ENCODE measurements at regions not wholly inside any gene's neighbourhood (a gene's known extent, or its start where the extent isn't known, plus 50 kb on each side); places are given as distances from the start of the nearest gene placed in this dataset.
"Not testable (repeated sequence)": the region's sequence is repeated elsewhere in the genome, so short reads cannot be mapped to it uniquely, and the experiment has no call there.

GRCh38 chr7:149662591-149663095, 110.7 kb downstream of the ZNF467 start:
- Histone ChIP-seq H3K4me3 (ENCODE audit: low read length in 3 of 3) (no peak overlapping the region), H3K36me3 (ENCODE audit: control insufficient read depth in 2 of 3, insufficient read depth in 3 of 3, low read length in 3 of 3) (no peaks in the 10 kb centered on the region), H3K27ac (ENCODE audit: low read depth in 2 of 2, low read length in 2 of 2) (no peak overlapping the region), H3K9ac (ENCODE audit: low read length in 3 of 3) (no peak overlapping the region), H3K4me1 (ENCODE audit: control insufficient read depth in 2 of 3, insufficient read depth in 2 of 3, low read depth in 1 of 3, low read length in 3 of 3) (no peaks in the 10 kb centered on the region), H3K27me3 (ENCODE audit: control insufficient read depth, insufficient read depth, low read length) (no peaks in the 10 kb centered on the region), H3K9me3 (ENCODE audit: control insufficient read depth in 2 of 3, insufficient read depth in 1 of 3, low read length in 3 of 3) (no peaks in the 10 kb centered on the region)
- FAIRE-seq (no peak), DNase-seq (peak in 4 of 5 donors; percentile 10 to 37 (median 25))
- peak; percentile 47 for TF ChIP-seq CTCF (IDR thresholded peaks at IDR 0.05; ENCODE audit: borderline replicate concordance, extremely low read depth, insufficient read depth)
- intact Hi-C loops (cut with DNase I): no loop called here

- no peaks in the 10 kb centered on the region for H3K9me3 ChIP-seq (ENCODE audit: control insufficient read depth in 2 of 3, insufficient read depth in 1 of 3, low read length in 3 of 3)
- H3K27me3 ChIP-seq (ENCODE audit: control insufficient read depth, insufficient read depth, low read length): no peaks in the 10 kb centered on the region
- FAIRE-seq (no peak), DNase-seq (no peak)
- no peaks in the 10 kb centered on the region for H3K36me3 ChIP-seq (ENCODE audit: control insufficient read depth in 2 of 3, insufficient read depth in 3 of 3, low read length in 3 of 3)
- intact Hi-C loops (cut with DNase I): no loop called here
- H3K4me3 ChIP-seq (ENCODE audit: low read length in 3 of 3): no peak overlapping the region
- H3K9ac ChIP-seq (ENCODE audit: low read length in 3 of 3): no peak overlapping the region
- H3K4me1 ChIP-seq (ENCODE audit: control insufficient read depth in 2 of 3, insufficient read depth in 2 of 3, low read depth in 1 of 3, low read length in 3 of 3): no peaks in the 10 kb centered on the region
- no peak for TF ChIP-seq CTCF (IDR thresholded peaks at IDR 0.05; ENCODE audit: borderline replicate concordance, extremely low read depth, insufficient read depth)
- no peak overlapping the region for H3K27ac ChIP-seq (ENCODE audit: low read depth in 2 of 2, low read length in 2 of 2)
These were observed 117.6 kb downstream of the ZNF467 start for GRCh38 chr7:149655784-149656183.

GRCh38 chr7:149654588-149654987, 118.8 kb downstream of the ZNF467 start:
- no peak for TF ChIP-seq CTCF (IDR thresholded peaks at IDR 0.05; ENCODE audit: borderline replicate concordance, extremely low read depth, insufficient read depth)
- intact Hi-C loops (cut with DNase I): no loop called here
- H3K9ac ChIP-seq (ENCODE audit: low read length in 3 of 3): no peak overlapping the region

GRCh38 chr7:149650190-149650589, 123.2 kb downstream of the ZNF467 start:
- H3K9me3 ChIP-seq (ENCODE audit: control insufficient read depth in 2 of 3, insufficient read depth in 1 of 3, low read length in 3 of 3); DNase-seq; FAIRE-seq; H3K27ac ChIP-seq (ENCODE audit: low read depth in 2 of 2, low read length in 2 of 2); intact Hi-C loops (cut with DNase I); H3K36me3 ChIP-seq (ENCODE audit: control insufficient read depth in 2 of 3, insufficient read depth in 3 of 3, low read length in 3 of 3); H3K27me3 ChIP-seq (ENCODE audit: control insufficient read depth, insufficient read depth, low read length); H3K4me1 ChIP-seq (ENCODE audit: control insufficient read depth in 2 of 3, insufficient read depth in 2 of 3, low read depth in 1 of 3, low read length in 3 of 3); H3K4me3 ChIP-seq (ENCODE audit: low read length in 3 of 3); H3K9ac ChIP-seq (ENCODE audit: low read length in 3 of 3): not testable (repeated sequence)

More at GRCh38 chr7:149654588-149654987, 118.8 kb downstream of the ZNF467 start:
- no peak for DNase-seq
- Histone ChIP-seq H3K4me3 (ENCODE audit: low read length in 3 of 3) (no peak overlapping the region), H3K27me3 (ENCODE audit: control insufficient read depth, insufficient read depth, low read length) (no peaks in the 10 kb centered on the region), H3K27ac (ENCODE audit: low read depth in 2 of 2, low read length in 2 of 2) (no peak overlapping the region), H3K36me3 (ENCODE audit: control insufficient read depth in 2 of 3, insufficient read depth in 3 of 3, low read length in 3 of 3) (no peaks in the 10 kb centered on the region), H3K9me3 (ENCODE audit: control insufficient read depth in 2 of 3, insufficient read depth in 1 of 3, low read length in 3 of 3) (no peaks in the 10 kb centered on the region), H3K4me1 (ENCODE audit: control insufficient read depth in 2 of 3, insufficient read depth in 2 of 3, low read depth in 1 of 3, low read length in 3 of 3) (no peaks in the 10 kb centered on the region)
- FAIRE-seq: no peak

Measured in kidney (tissue), 13 donors.